ENCODE measurements at regions not wholly inside any gene's neighbourhood (a gene's known extent, or its start where the extent isn't known, plus 50 kb on each side); places are given as distances from the start of the nearest gene placed in this dataset.
"Not testable (repeated sequence)": the region's sequence is repeated elsewhere in the genome, so short reads cannot be mapped to it uniquely, and the experiment has no call there.

- DNase-seq = no peak
Observed at GRCh38 chr3:81363816-81364215, 397.6 kb downstream of the GBE1 start.

- no peak for DNase-seq
Observed at GRCh38 chr3:81354119-81354518, 407.3 kb downstream of the GBE1 start.

GRCh38 chr3:81352867-81353266, 408.6 kb downstream of the GBE1 start:
- no peak for DNase-seq

- DNase-seq = no peak
Observed at GRCh38 chr3:81349816-81350340, 411.6 kb downstream of the GBE1 start.

GRCh38 chr3:81339040-81339845, 422.2 kb downstream of the GBE1 start:
- DNase-seq = peak; percentile 2

GRCh38 chr3:81336470-81336869, 425.0 kb downstream of the GBE1 start:
- no peak for DNase-seq

GRCh38 chr3:81329835-81330234, 431.6 kb downstream of the GBE1 start:
- not testable (repeated sequence) for DNase-seq

- DNase-seq = no peak
Observed at GRCh38 chr3:81326245-81326644, 435.2 kb downstream of the GBE1 start.

GRCh38 chr3:81320862-81321261, 440.6 kb downstream of the GBE1 start:
- no peak for DNase-seq

- no peak for DNase-seq
Observed at GRCh38 chr3:81315030-81315429, 446.4 kb downstream of the GBE1 start.

GRCh38 chr3:81311321-81311720, 450.1 kb downstream of the GBE1 start:
- no peak for DNase-seq

- no peak for DNase-seq
Observed at GRCh38 chr3:81308306-81308705, 453.1 kb downstream of the GBE1 start.

GRCh38 chr3:81307221-81307620, 454.2 kb downstream of the GBE1 start:
- DNase-seq = no peak

- DNase-seq = no peak
Observed at GRCh38 chr3:81303321-81303720, 458.1 kb downstream of the GBE1 start.

- DNase-seq = peak; percentile 26
Observed at GRCh38 chr3:81302045-81302444, 459.4 kb downstream of the GBE1 start.

GRCh38 chr3:81301230-81301629, 460.2 kb downstream of the GBE1 start:
- DNase-seq = no peak

GRCh38 chr3:81300324-81300927, 461.0 kb downstream of the GBE1 start:
- DNase-seq = no peak

GRCh38 chr3:81299481-81299880, 462.0 kb downstream of the GBE1 start:
- no peak for DNase-seq

- no peak for DNase-seq
Observed at GRCh38 chr3:81295906-81296577, 465.4 kb downstream of the GBE1 start.

- DNase-seq = no peak
Observed at GRCh38 chr3:81293156-81293555, 468.3 kb downstream of the GBE1 start.

- DNase-seq = no peak
Observed at GRCh38 chr3:81291586-81291985, 469.9 kb downstream of the GBE1 start.

- no peak for DNase-seq
Observed at GRCh38 chr3:81289676-81290075, 471.8 kb downstream of the GBE1 start.

GRCh38 chr3:81279481-81280379, 481.7 kb downstream of the GBE1 start:
- DNase-seq = no peak
